B cell (primary cell): ENCODE measurements at regions not wholly inside any gene's neighbourhood (a gene's known extent, or its start where the extent isn't known, plus 50 kb on each side); places are given as distances from the start of the nearest gene placed in this dataset.
"Not testable (repeated sequence)": the region's sequence is repeated elsewhere in the genome, so short reads cannot be mapped to it uniquely, and the experiment has no call there.

ENCODE experiments used
- ATAC-seq: fragments of 200-7000 bp; cut with Tn5 transposase; one replicate; pipeline ENCODE4 v1.10.0; 2021; ENCODE audit warnings: low read depth, mild to moderate bottlenecking, moderate number of reproducible peaks, moderate library complexity
- CTCF ChIA-PET: fragments of 350-600 bp; sonication (Branson Sonifier 250); formaldehyde crosslinking; loops from one replicate; lab custom pipeline; 2021; ENCODE audit warnings: antibody characterized with exemption, inconsistent platforms; lab: Charles Lee
- POLR2A ChIA-PET: fragments of 350-600 bp; sonication (Branson Sonifier 250); formaldehyde crosslinking; loops from one replicate; lab custom pipeline; 2021; ENCODE audit warnings: antibody characterized with exemption; lab: Charles Lee
- DNase-seq: peaks from one replicate; pipeline ENCODE4 v3.0.0; 2013
- H2AFZ ChIP-seq: 2 replicates; pipeline ENCODE4 v1.6.1; 2012; ENCODE audit warnings: mild to moderate bottlenecking, low read depth, low read length; ENCODE audit not compliant: insufficient read depth, poor library complexity, severe bottlenecking
- H3K27ac ChIP-seq, 2 donors: 1 replicate in 1 of 2; 2 replicates in 1 of 2; pipeline ENCODE4 v1.5.1; 2012 to 2013; ENCODE audit warnings: low read length in 2 of 2, mild to moderate bottlenecking in 2 of 2, moderate library complexity in 1 of 2
- H3K27me3 ChIP-seq, 4 experiments: fragments of 200-600 bp in 1 of 4; sonication (generic) in 1 of 4; replicated peaks in 1 of 4; 1 replicate in 2 of 4; 2 replicates in 2 of 4; pipeline versions ENCODE4 v1.6.1 to v1.7.0; 2013 to 2016; ENCODE audit warnings: low read length in 3 of 4, mild to moderate bottlenecking in 2 of 4, mixed read lengths in 1 of 4, moderate library complexity in 1 of 4; ENCODE audit not compliant: insufficient read depth in 4 of 4, control insufficient read depth in 3 of 4; ENCODE audit errors: control extremely low read depth in 1 of 4
- H3K36me3 ChIP-seq, 2 experiments: replicated peaks in 1 of 2; 1 replicate in 1 of 2; 2 replicates in 1 of 2; pipeline versions ENCODE4 v1.6.1 to v1.7.1; 2013; ENCODE audit warnings: low read length in 1 of 2; ENCODE audit not compliant: insufficient read depth in 2 of 2, control insufficient read depth in 1 of 2; ENCODE audit errors: control extremely low read depth in 1 of 2, extremely low read depth in 1 of 2
- H3K4me1 ChIP-seq, 2 donors: fragments of 200-600 bp in 1 of 2; sonication (generic) in 1 of 2; 1 replicate in 1 of 2; 2 replicates in 1 of 2; pipeline versions ENCODE4 v1.5.1 to v1.6.1; 2013 to 2017; ENCODE audit warnings: low read length in 2 of 2; ENCODE audit not compliant: control insufficient read depth in 2 of 2, insufficient read depth in 2 of 2
- H3K4me2 ChIP-seq: replicated peaks from 2 replicates; pipeline ENCODE3; 2012; ENCODE audit warnings: mild to moderate bottlenecking, low read depth, low read length; ENCODE audit not compliant: poor library complexity, severe bottlenecking
- H3K4me3 ChIP-seq, 5 experiments: fragments of 200-600 bp in 1 of 5; sonication (generic) in 1 of 5; 1 replicate in 3 of 5; 2 replicates in 2 of 5; pipeline versions ENCODE4 v1.5.1 to v1.7.0; 2011 to 2016; ENCODE audit warnings: low read length in 4 of 5, mild to moderate bottlenecking in 4 of 5, low read depth in 2 of 5, control low read depth in 1 of 5, moderate library complexity in 1 of 5; ENCODE audit not compliant: insufficient read depth in 1 of 5; ENCODE audit errors: control extremely low read depth in 1 of 5, extremely low read depth in 1 of 5
- H3K79me2 ChIP-seq: fragments of 200-600 bp; sonication (generic); one replicate; pipeline ENCODE4 v1.6.0; 2016; ENCODE audit warnings: low read length; ENCODE audit not compliant: control insufficient read depth, insufficient read depth
- H3K9ac ChIP-seq: fragments of 200-600 bp; sonication (generic); 2 replicates; pipeline ENCODE4 v1.6.1; 2017; ENCODE audit warnings: mild to moderate bottlenecking, low read length, moderate library complexity
- H3K9me3 ChIP-seq, 3 donors: one replicate each; pipeline versions ENCODE4 v1.6.1 to v1.7.1; 2013; ENCODE audit warnings: low read length in 2 of 3; ENCODE audit not compliant: control insufficient read depth in 2 of 3, insufficient read depth in 1 of 3; ENCODE audit errors: control extremely low read depth in 1 of 3
- H4K20me1 ChIP-seq: 2 replicates; pipeline ENCODE4 v1.6.0; 2012; ENCODE audit warnings: mild to moderate bottlenecking, low read length; ENCODE audit not compliant: insufficient read depth, control insufficient read depth, poor library complexity, severe bottlenecking
- H3K27ac Mint-ChIP-seq: one replicate; pipeline ENCODE4 v1.8.0; 2021; ENCODE audit warnings: mixed read lengths
- H3K27me3 Mint-ChIP-seq: one replicate; pipeline ENCODE4 v1.8.0; 2021; ENCODE audit warnings: mixed read lengths
- H3K4me1 Mint-ChIP-seq: one replicate; pipeline ENCODE4 v1.8.0; 2021; ENCODE audit warnings: mixed read lengths
- H3K4me3 Mint-ChIP-seq: one replicate; pipeline ENCODE4 v1.8.0; 2021; ENCODE audit warnings: mixed read lengths
- H3K9me3 Mint-ChIP-seq: one replicate; pipeline ENCODE4 v1.8.0; 2022; ENCODE audit warnings: mixed read lengths; ENCODE audit not compliant: insufficient read depth
- WGBS: methylation state at CpG from one replicate; pipeline ENCODE4 v1.1.5; 2013; ENCODE audit warnings: missing lambda C conversion rate; ENCODE audit not compliant: insufficient coverage; 5-methylcytosine and 5-hydroxymethylcytosine counted together
- intact Hi-C: fragments of 100-400 bp; cut with micrococcal nuclease; formaldehyde crosslinking; loops from one replicate; pipeline ENCODE4 v1.10.0; 2022

GRCh38 chr3:125864532-125864931 lies 104.4 kb upstream of the ROPN1B start:
- H2AFZ ChIP-seq, H3K4me1 Mint-ChIP-seq, H3K79me2 ChIP-seq, H3K4me1 ChIP-seq, H4K20me1 ChIP-seq, H3K4me3 Mint-ChIP-seq, H3K4me2 ChIP-seq, H3K9me3 ChIP-seq, POLR2A ChIA-PET, H3K27ac ChIP-seq, H3K4me3 ChIP-seq, H3K27me3 ChIP-seq, DNase-seq, H3K9ac ChIP-seq, ATAC-seq, H3K36me3 ChIP-seq, CTCF ChIA-PET, intact Hi-C loops, H3K27ac Mint-ChIP-seq, H3K9me3 Mint-ChIP-seq, H3K27me3 Mint-ChIP-seq: not testable (repeated sequence)
- 85% methylated on average over 4 of the region's 4 CpGs for WGBS

DNA sequence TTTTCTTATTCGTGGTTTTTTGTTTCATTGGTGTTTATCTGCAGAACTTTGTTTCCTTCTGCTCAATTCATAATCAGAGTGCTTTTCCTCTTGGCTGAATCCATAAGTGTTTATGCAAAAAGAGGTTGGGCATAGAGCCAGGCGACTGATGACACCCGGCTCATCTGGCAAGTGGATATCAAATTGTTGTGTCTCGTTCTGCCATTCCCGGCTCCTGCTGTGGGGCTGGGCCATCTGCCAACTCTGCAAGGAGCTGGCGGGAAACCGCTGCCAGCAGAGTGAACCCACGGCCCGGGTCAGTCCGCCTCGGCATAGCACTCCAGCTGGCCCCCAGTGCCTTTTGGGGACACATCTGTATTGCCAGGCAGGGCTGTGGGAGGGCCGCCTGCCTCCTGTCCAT lies 83.0 kb upstream of the ROPN1B start:
- DNase-seq, H2AFZ ChIP-seq, H4K20me1 ChIP-seq, H3K4me1 Mint-ChIP-seq, POLR2A ChIA-PET, H3K9ac ChIP-seq, H3K27me3 ChIP-seq, CTCF ChIA-PET, intact Hi-C loops, H3K4me3 ChIP-seq, H3K36me3 ChIP-seq, H3K9me3 Mint-ChIP-seq, H3K4me3 Mint-ChIP-seq, ATAC-seq, H3K4me1 ChIP-seq, H3K79me2 ChIP-seq, H3K27ac ChIP-seq, H3K27me3 Mint-ChIP-seq, H3K27ac Mint-ChIP-seq, H3K4me2 ChIP-seq: not testable (repeated sequence)
- 95% methylated on average over 11 of the region's 12 CpGs for WGBS
- peaks cover 0 to 30% (median 3%) of the 10 kb centered on the region in 3 donors for H3K9me3 ChIP-seq

DNA sequence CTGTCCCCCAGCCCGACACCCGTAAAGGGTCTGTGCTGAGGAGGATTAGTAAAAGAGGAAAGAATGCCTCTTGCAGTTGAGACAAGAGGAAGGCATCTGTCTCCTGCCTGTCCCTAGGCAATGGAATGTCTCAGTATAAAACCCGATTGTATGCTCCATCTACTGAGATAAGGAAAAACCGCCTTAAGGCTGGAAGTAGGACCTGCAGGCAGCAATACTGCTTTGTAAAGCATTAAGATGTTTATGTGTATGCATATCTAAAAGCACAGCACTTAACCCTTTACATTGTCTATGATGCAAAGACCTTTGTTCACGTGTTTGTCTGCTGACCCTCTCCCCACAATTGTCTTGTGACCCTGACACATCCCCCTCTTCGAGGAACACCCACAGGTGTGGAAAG lies 69.8 kb upstream of the ROPN1B start:
- H2AFZ ChIP-seq, H3K4me2 ChIP-seq, H3K27ac Mint-ChIP-seq, DNase-seq, H3K27ac ChIP-seq, H3K36me3 ChIP-seq, H3K9me3 ChIP-seq, intact Hi-C loops, H3K79me2 ChIP-seq, H3K9ac ChIP-seq, H3K27me3 Mint-ChIP-seq, H3K4me1 ChIP-seq, H4K20me1 ChIP-seq, H3K4me1 Mint-ChIP-seq, ATAC-seq, H3K27me3 ChIP-seq, H3K4me3 ChIP-seq, POLR2A ChIA-PET, H3K4me3 Mint-ChIP-seq, H3K9me3 Mint-ChIP-seq, CTCF ChIA-PET: not testable (repeated sequence)
- WGBS: no CpG with 5 or more reads among the region's 6 CpGs

- intact Hi-C loops, H3K27me3 ChIP-seq, H3K4me1 Mint-ChIP-seq, H3K4me2 ChIP-seq, H3K4me3 Mint-ChIP-seq, H3K4me1 ChIP-seq, ATAC-seq, H3K27ac Mint-ChIP-seq, POLR2A ChIA-PET, H3K27ac ChIP-seq, CTCF ChIA-PET, H4K20me1 ChIP-seq, H3K9me3 Mint-ChIP-seq, H3K4me3 ChIP-seq, DNase-seq, H3K27me3 Mint-ChIP-seq, H3K9ac ChIP-seq, H2AFZ ChIP-seq, H3K9me3 ChIP-seq, H3K79me2 ChIP-seq, H3K36me3 ChIP-seq: not testable (repeated sequence)
- WGBS: 98% methylated on average over 7 of the region's 10 CpGs
Measured at GRCh38 chr3:125901473-125901872, 67.5 kb upstream of the ROPN1B start.
